DMS114 treated with DMSO at 0.1 percent for 48 hours (cell line): ENCODE measurements at regions not wholly inside any gene's neighbourhood (a gene's known extent, or its start where the extent isn't known, plus 50 kb on each side); places are given as distances from the start of the nearest gene placed in this dataset.

Source experiments
- DNase-seq: peaks from one replicate; lab custom pipeline; 2025; ENCODE audit not compliant: unreplicated experiment; lab: John Stamatoyannopoulos, UW

- no peak for DNase-seq
Observed at GRCh38 chr5:77846422-77847128, 70.4 kb upstream of the TBCA start.

GRCh38 chr5:77845324-77845646 lies 69.1 kb upstream of the TBCA start:
- no peak for DNase-seq

GRCh38 chr5:77844623-77845323 lies 68.6 kb upstream of the TBCA start:
- DNase-seq = no peak

- DNase-seq = no peak
Observed at GRCh38 chr5:77844373-77844622, 68.2 kb upstream of the TBCA start.

GRCh38 chr5:77843570-77844372 lies 67.6 kb upstream of the TBCA start:
- no peak for DNase-seq

- no peak for DNase-seq
Observed at GRCh38 chr5:77842243-77842642, 66.1 kb upstream of the TBCA start.

GRCh38 chr5:77841616-77842015 lies 65.5 kb upstream of the TBCA start:
- DNase-seq = no peak

GRCh38 chr5:77840930-77841329 lies 64.8 kb upstream of the TBCA start:
- DNase-seq = no peak

- DNase-seq = no peak
Observed at GRCh38 chr5:77839691-77840090, 63.6 kb upstream of the TBCA start.

- no peak for DNase-seq
Observed at GRCh38 chr5:77832938-77833337, 56.8 kb upstream of the TBCA start.

- DNase-seq = no peak
Observed at GRCh38 chr5:77832166-77832770, 56.1 kb upstream of the TBCA start.

- DNase-seq = no peak
Observed at GRCh38 chr5:77828445-77828844, 52.3 kb upstream of the TBCA start.
